Activated CD8-positive, alpha-beta memory T cell treated with anti-CD3 and anti-CD28 coated beads, Interleukin-2, amount 50 U/mL, for 1 hour (primary cell): ENCODE measurements at regions not wholly inside any gene's neighbourhood (a gene's known extent, or its start where the extent isn't known, plus 50 kb on each side); places are given as distances from the start of the nearest gene placed in this dataset.

Experiments used
- DNase-seq: peaks from one replicate; pipeline ENCODE4 v3.0.0-alpha.2; 2020; ENCODE audit errors: extremely low read depth

DNA sequence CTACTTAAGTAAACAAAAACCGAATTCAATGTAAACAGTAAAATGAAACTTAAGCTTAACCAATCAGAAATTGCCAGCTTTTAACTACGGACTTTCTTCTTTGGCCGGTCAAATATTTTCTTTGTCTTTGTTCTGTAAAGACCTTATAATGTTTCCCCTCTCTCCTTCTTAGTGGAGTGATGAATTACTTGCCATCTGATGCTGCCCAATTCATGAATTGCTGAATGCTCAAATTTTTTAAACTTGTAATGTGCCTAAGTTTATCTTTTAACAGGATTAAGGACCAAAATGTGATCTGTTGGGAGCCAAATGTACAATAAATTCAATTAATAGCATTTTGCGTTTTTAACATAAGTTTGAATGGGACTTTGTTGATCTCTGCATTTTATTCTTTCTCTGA is 345.8 kb upstream of the CBLB start:
- no peak for DNase-seq

DNA sequence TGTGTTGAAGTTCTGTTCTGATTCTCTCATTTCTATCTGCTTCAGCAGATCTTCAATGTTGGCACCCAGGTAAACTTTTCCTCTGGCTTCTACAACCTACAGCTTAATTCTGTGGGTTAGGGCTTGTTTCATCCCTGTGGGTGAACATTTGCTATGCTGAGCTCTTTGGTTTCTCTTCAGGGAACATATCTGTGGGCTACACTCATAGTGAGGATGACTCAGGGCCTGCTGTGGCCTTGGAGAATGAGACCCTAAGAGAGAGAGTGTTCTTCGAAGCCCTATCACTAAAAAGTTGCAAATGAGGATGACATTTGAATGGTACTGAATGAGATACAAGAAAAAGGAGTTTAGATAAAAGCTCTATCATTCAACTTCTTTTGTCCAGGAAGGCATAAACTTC is 346.2 kb upstream of the CBLB start:
- no peak for DNase-seq

DNA sequence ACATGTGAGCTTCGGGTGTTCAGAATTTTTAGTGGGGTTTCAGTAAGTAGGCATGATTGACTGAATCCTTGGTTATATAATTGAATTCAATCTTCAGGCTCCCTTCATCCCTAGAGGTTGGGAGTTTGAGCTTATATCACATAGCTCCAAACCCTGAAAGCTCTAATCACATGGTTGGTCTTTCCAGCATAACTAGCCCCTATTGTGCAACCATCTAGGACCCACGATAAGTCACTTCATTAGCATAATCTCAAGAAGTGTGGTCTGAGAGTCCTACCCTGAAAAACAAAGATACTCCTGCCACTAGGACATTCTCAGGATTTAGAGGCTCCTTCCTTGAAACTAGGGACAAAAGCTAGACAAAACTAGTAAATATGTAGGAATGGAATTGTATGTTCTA is 348.9 kb upstream of the CBLB start:
- DNase-seq: no peak

DNA sequence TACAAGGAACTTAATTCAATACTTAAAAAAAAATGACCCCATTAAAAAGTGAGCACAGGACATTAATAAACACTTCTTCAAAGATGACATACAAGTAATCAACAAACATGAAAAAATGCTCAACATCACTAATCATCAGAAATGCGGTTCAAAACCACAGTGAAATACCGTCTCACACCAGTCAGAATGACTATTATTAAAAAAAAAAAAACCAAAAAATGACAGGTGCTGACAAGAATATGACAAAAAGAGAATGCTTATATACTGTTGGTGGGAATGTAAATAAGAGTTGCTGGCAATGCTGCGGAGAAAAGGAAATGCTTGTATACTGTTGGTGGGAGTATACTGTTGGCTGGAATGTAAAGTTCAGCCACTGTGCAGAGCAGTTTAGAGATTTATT is 358.3 kb upstream of the CBLB start:
- no peak for DNase-seq

DNA sequence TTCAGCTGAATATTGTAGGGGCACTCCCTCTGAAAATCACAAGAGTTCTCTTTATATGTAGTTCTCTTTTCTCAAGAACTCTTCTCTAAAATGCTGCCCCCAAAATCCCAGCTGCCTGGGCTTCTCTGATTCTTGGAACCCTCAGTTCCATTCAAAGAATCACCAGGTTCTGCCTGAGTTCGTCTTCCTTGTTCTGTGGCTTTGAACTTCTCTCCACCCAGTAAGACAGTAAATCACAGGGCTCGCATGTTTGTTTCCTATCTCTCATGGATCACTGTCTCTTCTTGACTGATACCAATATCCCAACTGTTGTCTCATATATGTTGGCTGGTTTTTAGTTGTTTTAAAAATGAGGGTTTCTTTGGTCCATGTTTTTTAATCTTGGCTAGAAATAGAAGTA is 359.5 kb upstream of the CBLB start:
- no peak for DNase-seq

DNA sequence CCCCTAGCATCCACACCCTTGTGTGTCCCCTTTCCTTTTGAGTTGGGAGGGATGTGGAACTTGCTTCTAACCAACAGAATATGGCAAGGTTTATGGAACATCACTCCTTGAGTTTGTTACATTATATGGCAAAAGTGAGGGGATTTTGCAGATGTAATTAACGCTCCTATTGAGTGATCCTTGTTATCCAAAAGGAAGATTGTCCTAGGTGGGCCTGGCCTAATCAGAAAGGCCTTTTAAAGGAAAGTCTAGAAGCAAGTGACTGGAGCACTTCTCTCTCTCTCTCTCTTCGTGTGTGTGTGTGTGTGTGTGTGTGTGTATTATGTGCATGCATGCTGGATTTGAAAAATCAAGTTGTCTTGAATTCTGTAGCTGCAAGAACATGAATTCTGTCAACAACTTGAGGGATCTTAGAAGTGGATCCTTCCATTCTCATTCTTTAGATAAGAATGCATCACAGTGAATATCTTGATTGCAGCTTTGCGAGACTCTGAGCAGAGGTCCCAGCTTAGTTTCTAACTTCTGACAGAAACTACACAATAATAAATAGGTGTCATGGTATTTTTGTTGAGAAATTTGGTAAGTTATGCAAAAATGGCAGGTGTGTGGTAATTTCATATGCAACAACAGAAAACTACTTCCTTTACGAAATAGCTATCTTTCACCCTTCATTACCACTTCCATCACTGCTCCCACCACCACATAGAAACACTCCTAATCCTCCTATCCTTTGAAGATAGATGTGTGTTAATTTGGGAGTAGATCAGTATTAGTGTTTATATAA is 360.9 kb upstream of the CBLB start:
- DNase-seq: no peak

DNA sequence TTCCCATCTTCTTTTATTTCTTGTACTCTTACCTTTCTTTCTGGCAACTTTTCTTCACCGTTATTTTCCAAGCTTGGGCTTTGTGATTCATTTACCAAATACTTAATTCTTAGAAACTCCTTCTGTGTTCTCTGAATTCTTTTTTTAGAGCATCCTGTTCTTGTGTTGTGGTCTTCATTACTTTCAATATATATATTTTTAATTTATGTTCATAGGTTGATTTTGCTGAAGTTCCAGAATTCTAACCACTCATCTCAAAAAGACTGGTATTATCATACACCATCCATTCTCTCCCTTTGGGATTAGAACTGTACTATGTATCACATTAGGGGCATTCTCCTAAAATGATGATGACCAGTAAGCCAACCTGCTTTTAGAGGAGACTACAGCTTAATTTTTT is 362.3 kb upstream of the CBLB start:
- DNase-seq: no peak

DNA sequence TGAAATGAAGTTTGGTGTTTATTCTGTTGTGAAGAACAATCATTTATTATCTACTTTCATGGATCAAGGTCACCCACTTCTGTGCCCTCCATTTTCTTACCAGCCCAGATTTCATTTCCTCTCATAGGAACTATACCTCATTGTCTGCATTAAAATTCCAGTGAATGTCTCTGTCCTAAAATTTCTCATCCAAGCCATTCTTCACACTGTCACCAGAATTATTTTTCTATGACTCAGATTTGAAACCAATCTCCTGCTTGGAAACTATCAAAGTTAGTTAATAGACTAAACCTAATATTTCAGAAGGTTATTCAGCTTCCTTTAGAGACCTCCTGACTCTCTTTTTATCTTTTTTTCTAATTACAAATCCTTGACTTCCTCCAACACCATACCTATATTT is 364.1 kb upstream of the CBLB start:
- no peak for DNase-seq

DNA sequence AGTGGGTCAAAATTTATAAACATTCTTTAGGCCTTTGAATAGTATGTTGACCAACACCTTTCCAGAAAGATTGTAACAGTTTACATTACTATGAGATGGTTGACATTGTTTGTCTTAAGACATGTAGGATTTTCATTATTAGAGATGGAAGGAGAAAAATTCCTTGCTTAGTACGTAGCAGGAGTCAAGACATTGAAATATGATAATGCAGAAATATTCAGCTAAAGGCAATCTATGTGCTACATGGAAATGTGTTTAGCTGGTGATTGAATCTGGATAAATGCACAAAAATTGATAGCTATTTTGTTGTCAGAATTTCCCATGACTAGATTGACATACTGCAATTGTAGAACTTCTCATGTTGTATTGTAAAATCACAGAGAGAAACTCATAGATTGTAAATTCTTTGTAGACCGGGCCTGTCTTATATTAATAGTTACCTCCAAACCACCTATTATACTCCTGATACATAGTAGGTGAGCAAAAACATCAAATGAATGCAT is 370.4 kb upstream of the CBLB start:
- DNase-seq: no peak

DNA sequence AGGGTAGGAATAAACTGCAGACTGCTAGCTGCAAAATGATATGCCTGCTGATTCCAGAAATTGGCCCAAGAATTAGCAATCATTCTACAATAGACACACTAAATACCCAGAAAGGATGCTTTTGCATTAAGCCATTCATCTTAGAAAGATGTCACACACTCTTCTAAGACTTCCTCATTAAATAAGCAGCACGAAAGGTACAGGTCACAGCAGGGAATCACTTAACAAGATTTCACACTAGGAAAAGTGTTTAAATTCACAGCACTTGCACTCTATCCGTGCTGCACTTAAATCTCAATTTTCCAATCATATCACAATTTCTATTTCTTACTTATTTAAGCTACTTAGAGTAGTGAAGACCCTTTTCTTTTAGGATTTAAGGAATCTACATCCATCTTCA is 372.8 kb upstream of the CBLB start:
- no peak for DNase-seq

DNA sequence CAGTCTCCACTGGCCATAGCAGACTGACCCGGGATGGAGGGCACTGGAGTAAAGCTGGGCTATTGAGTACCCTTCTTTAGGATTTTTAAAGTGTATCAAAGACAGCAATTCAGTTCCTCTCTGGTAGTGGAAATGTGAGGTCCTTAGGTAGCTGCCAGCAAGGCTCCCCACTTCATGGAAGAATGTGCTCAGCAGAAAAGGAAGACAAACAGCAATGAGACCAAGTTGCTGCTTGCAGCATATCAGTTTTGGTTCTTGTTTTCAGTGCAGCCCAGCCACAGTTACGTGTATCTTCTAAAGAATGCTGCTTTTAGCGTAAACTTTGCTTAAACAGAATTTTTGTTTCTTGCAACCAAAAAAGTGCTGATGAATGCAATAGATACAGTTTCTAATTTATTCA is 374.0 kb upstream of the CBLB start:
- no peak for DNase-seq

DNA sequence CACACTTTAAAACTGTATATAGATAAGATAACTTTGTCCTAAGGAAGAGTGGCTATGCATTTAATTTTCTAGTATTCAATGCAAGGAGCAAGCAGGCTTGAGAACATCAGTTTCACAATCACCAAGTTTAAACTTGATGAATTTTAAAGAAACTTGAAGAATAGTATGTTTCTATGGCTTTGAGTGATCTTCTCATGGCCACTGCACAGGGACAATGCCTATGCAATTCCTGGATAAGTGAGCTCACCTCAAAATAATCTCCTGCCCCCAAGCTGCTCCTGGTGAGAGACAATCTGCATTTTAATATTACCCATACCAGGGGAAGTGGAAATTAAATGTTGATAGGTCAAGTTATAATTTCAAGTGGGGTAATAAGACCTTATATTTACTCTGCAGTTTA is 376.6 kb upstream of the CBLB start:
- no peak for DNase-seq

DNA sequence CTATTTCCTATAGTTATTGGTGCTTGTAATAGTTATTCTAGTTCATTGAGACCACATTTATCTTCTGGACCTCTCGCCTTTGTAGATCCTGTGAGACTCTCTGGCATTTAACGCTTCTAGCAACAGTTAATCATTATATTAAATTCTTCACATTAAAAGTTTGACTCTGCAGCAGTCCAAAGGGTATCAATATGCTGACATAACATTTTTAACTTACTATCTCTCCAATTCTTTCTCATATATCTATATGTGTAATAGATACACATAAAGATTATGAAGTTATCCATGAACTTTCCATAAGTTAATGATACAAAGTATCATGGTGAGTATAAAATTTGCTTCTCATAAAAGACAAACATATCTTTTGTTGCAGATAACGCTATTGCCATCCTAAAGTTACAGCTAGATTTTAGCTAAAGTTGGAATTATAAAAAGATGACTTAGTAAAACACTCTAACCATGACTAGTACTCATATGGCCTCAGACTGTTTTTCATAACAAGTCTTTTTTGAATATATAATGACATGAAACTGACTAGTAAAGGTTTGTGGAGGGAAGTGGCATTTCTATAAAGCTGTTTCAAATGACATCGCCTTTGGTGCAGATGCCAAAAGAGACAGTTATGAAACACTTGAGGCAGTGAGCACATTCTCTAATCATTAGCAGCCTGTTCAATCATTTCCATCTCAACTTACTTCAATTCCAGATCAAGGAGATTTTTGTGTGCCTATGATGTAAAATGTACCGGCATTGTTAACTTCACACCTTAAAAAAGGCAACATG is 379.3 kb upstream of the CBLB start:
- DNase-seq: no peak

DNA sequence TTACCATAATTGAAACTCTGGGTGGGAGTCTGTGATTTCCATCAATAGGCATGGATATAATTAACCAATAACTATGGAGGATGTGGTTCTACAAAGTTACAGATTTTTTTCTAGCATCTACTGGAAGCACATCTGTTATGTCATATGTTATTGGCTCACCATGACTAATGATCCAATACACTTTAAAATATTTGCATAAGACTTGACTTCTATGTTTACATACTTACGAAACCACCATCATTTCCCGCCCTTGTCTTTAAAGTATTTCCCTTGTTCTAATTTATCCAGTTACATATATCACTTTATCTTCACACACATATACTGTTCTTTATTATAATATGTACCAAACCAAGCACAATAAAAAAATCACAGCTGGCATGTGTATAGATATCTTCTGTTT is 380.3 kb upstream of the CBLB start:
- no peak for DNase-seq

DNA sequence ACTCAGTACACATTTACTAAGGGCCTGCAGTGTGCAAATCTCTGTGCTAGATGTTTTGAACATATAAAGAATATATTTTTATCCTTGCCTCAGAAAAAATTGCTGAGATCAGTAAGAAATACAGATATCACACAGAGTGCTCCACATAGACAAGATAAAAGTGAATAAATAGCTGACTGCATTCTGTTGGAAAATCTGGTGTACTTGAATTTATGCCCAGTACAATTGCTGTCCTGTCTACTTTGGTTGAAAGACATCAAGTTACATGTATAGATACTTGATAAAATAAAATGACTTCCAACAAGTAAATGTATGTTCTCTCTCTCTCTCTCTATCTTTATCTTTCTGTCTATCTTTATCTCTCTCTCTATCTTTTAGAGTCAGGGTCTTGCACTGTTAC is 381.2 kb upstream of the CBLB start:
- DNase-seq: no peak

DNA sequence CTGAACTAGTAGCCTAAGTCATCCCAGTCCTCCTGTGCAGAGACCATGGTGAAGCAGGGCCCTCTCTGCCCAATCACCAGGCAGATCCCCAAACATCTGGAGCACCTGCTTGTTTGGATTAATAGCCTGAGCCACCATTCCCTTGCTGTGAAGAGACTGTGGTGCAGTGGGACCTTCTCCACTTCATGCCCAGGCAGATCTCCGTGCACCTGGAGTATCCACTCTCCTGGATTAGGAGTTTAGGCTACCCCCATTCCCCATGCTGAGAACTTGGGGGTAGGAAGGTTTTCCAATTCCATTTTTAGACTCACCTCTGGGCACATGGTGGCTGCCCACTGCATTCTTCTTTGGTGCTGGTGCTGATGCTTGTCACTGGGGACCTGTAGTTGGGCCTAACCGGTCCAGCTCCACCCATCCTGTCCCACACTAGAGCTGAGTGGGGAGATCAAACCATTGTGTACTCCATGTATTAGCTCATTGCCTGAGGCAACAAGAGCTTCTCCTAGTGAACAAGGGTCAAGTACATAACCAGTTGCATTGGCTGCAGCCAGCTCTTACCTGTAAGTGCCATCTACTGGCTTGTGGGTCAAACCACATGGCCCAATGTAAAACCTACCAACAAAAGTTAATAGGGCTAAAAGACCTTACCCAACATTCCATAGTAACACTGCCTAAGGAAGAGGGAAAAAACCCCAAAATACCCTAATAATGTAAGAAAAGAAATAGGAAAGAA is 382.5 kb upstream of the CBLB start:
- DNase-seq: no peak

DNA sequence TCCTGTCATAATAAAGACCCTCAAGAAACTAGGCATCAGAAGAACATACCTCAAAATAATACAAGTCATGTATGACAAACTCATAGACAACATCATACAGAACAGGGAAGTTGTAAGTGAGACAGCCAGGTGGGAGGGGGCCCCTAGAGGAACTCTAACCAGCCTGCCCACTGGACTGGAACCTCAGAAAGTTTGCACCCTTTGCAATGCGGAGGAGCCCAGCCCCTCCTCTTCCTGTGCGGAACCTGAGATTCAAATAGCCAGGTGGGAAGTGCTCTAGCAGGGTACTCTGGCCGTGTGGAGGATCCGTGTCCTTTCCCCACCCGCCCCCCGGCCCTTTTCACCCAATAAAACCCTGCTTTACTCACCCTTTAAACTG is 387.0 kb upstream of the CBLB start:
- DNase-seq: no peak

DNA sequence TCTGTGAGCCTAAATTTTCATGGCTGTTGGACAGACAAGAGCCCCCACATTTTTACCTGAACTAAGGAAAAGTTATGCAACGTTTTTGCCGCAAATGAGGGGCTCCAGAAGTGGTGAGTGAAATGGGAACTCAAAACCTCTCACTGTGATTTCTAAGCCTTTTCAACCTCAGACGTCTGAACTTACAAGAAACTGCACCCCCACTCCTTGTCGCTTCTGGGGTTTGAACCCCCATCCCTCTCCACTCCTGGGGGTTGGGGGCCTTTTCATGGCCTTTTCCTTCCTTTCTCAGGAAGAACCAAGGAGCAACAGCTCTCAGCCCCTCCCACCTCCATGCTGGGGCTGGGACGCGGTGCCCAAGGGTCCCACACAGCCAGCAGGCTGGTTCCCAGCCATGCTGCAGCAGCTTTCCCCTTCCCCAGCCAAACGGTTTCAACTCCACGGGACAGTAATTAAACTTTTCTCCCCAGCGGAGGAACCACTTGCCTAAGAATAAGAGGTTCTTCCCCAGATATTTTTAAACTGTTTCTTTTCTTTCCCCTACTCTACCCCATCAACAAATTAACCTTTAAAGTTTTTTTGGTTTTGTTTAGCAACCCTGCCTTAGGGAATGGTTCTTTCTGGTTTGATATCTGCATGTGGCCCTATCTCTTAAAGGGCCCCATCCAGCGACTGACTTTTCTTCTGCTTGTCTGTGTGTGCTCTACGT is 387.6 kb upstream of the CBLB start:
- DNase-seq: no peak

DNA sequence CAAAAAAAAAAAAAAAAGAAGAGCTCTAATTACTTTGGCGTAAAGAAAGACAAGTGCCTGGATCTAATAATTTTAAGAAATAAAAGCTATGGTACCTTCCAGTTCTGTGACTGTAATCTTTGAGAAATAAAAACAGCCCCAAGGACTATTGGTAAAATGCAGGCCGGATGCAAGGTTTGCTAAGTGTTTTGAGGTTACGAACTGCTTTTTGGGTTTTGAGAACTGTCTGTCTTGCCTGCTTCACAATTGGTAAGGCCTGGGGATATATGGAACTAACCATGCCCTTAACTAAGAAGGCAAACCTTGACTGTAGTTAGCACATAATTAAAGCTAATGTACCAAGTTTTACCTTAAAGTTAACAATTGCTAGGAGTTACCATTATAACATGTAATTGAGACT is 388.4 kb upstream of the CBLB start:
- DNase-seq: no peak

DNA sequence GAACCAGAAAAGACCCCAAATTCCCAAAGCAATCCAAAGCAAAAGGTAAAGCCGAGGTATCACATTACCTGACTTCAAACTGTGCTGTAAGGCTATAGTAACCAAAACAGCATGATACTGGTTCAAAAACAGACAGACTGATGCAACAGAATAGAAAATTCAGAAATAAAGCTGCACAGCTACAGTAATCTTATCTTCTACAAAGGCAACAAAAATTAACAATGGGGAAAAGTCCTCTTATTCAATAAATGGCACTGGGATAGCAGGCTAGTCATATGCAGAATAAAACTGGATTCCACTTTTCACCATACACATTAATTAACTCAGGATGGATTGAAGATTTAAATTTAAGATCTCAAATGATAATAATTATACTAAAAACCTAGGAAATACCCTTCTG is 392.6 kb upstream of the CBLB start:
- DNase-seq: no peak

DNA sequence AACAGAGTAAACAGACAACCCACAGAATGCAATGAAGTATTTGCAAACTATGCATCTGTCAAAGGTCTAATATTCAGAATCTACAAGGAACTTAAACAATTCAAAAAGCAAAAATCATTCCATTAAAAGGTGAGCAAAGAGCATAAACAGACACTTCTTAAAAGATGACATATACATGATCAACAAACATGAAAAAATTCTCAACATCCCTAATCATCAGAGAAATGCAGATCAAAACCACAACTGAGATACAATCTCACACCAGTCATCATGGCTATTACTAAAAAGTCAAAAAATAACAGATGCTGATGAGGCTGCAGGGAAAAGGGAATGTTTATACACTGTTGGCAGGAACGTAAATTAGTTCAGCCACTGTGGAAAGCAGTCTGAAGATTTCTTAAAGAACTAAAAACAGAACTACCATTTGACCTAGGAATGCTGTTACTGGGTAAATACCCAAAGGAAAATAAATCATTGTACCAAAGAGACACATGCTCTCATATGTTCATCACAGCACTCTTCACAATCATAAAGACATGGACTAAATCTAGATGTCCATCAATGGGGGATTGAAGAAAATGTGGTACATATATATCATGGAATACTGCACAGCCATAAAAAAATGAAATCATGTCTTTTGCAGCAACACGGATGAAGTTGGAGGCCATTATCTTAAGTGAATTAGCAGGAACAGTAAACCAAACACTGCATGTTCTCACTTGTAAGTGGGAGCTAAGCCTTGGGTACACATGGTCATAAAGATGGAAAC is 393.3 kb upstream of the CBLB start:
- no peak for DNase-seq
